PC-3 (cell line): ENCODE measurements at regions not wholly inside any gene's neighbourhood (a gene's known extent, or its start where the extent isn't known, plus 50 kb on each side); places are given as distances from the start of the nearest gene placed in this dataset.

Experiments used
- ATAC-seq: fragments of 200-7000 bp; cut with Tn5 transposase; 2 replicates; pipeline ENCODE4 v1.9.1; 2020; ENCODE audit warnings: mild to moderate bottlenecking, moderate library complexity
- BruUV-seq: library from RNA; stranded (reverse); fragments of 400-500 nt; replicated peaks from 2 replicates; lab custom pipeline; 2021; lab: Mats Ljungman, UMichigan
- CTCF ChIA-PET: fragments of 300-600 bp; sonication (Branson Sonifier 250); formaldehyde crosslinking; loops from one replicate; lab custom pipeline; 2022; ENCODE audit warnings: antibody characterized with exemption; lab: Charles Lee
- POLR2A ChIA-PET: fragments of 300-600 bp; sonication (Branson Sonifier 250); formaldehyde crosslinking; loops from one replicate; lab custom pipeline; 2022; ENCODE audit warnings: antibody characterized with exemption; ENCODE audit not compliant: unreplicated experiment; lab: Charles Lee
- DNase-seq: peaks from one replicate; pipeline ENCODE4 v3.0.0-alpha.2; 2015
- H2AFZ ChIP-seq: fragments of 300-600 bp; sonication (generic); 2 replicates; pipeline ENCODE4 v1.6.0; 2016; ENCODE audit warnings: antibody characterized with exemption, low read length
- H3F3A ChIP-seq: fragments of 300-600 bp; sonication (generic); one replicate; pipeline ENCODE4 v1.6.0; 2017; ENCODE audit warnings: antibody characterized with exemption, low read length, control low read depth, mild to moderate bottlenecking; ENCODE audit not compliant: unreplicated experiment
- H3K27ac ChIP-seq: fragments of 300-600 bp; sonication (generic); 2 replicates; pipeline ENCODE4 v1.5.1; 2016; ENCODE audit warnings: mild to moderate bottlenecking, low read length
- H3K27me3 ChIP-seq: fragments of 300-600 bp; sonication (generic); 2 replicates; pipeline ENCODE4 v1.6.1; 2016; ENCODE audit warnings: low read length, mixed read lengths
- H3K36me3 ChIP-seq: fragments of 300-600 bp; sonication (generic); 2 replicates; pipeline ENCODE4 v1.6.1; 2016; ENCODE audit warnings: low read depth, mixed run types, low read length, mixed read lengths
- H3K4me1 ChIP-seq: fragments of 300-600 bp; sonication (generic); 2 replicates; pipeline ENCODE4 v1.5.1; 2016; ENCODE audit warnings: low read length; ENCODE audit not compliant: insufficient read depth
- H3K4me2 ChIP-seq: fragments of 300-600 bp; sonication (generic); 2 replicates; pipeline ENCODE4 v1.6.0; 2016; ENCODE audit warnings: low read length
- H3K4me3 ChIP-seq: fragments of 300-600 bp; sonication (generic); 2 replicates; pipeline ENCODE4 v1.5.1; 2016; ENCODE audit warnings: mild to moderate bottlenecking, low read length, mixed read lengths
- H3K79me2 ChIP-seq: fragments of 300-600 bp; sonication (generic); 2 replicates; pipeline ENCODE4 v1.6.1; 2017; ENCODE audit warnings: low read length, mixed read lengths
- H3K9ac ChIP-seq: fragments of 300-600 bp; sonication (generic); 2 replicates; pipeline ENCODE4 v1.6.0; 2016; ENCODE audit warnings: mild to moderate bottlenecking, low read length
- H3K9me2 ChIP-seq: fragments of 300-600 bp; sonication (generic); replicated peaks from 2 replicates; pipeline ENCODE4 v1.6.1; 2016; ENCODE audit warnings: mixed run types, low read length, mixed read lengths
- H3K9me3 ChIP-seq: fragments of 300-600 bp; sonication (generic); 2 replicates; pipeline ENCODE4 v1.6.1; 2016; ENCODE audit warnings: low read length, mixed read lengths
- H4K20me1 ChIP-seq: fragments of 300-600 bp; sonication (generic); 2 replicates; pipeline ENCODE4 v1.6.1; 2016; ENCODE audit warnings: low read length, mixed read lengths
- CTCF ChIP-seq: fragments of 300-600 bp; sonication (generic); conservative IDR thresholded peaks from 2 replicates; pipeline ENCODE4 v1.5.1; 2017; ENCODE audit warnings: antibody characterized with exemption, low read depth, mild to moderate bottlenecking, low read length
- EZH2 ChIP-seq: fragments of 300-600 bp; sonication (generic); IDR thresholded peaks from one replicate; pipeline ENCODE4 v1.6.1; 2017; ENCODE audit warnings: antibody characterized with exemption, mild to moderate bottlenecking, low read length; ENCODE audit not compliant: unreplicated experiment
- EZH2phosphoT487 ChIP-seq: fragments of 300-600 bp; sonication (generic); IDR thresholded peaks from 2 replicates; pipeline ENCODE4 v1.6.1; 2018; ENCODE audit warnings: mild to moderate bottlenecking, antibody characterized with exemption, low read length, borderline replicate concordance
- intact Hi-C: fragments of 100-400 bp; cut with micrococcal nuclease; formaldehyde crosslinking; loops from 2 replicates; pipeline ENCODE4 v1.9.0; 2023

GRCh38 chr11:88414981-88415413, 77.5 kb upstream of the CTSC start:
- TF ChIP-seq EZH2 = no peak
- no peak for TF ChIP-seq CTCF
- no peak for TF ChIP-seq EZH2phosphoT487
- Histone ChIP-seq H3K4me2 (peak overlapping the region; percentile 31), H3K9ac (no peak overlapping the region), H3K36me3 (no peaks in the 10 kb centered on the region), H3K27ac (peak overlapping the region; percentile 61), H3K9me3 (no peaks in the 10 kb centered on the region), H2AFZ (peak overlapping the region; percentile 4; the same call in 1 of the 2 replicates), H3K4me1 (peaks cover 65% of the 10 kb centered on the region), H3K27me3 (no peaks in the 10 kb centered on the region), H3K9me2 (no peaks in the 10 kb centered on the region), H3K4me3 (no peak overlapping the region), H3K79me2 (no peaks in the 10 kb centered on the region), H3F3A (peaks cover 11% of the 10 kb centered on the region), H4K20me1 (no peaks in the 10 kb centered on the region)
- intact Hi-C loops = no loop called here
- DNase-seq (peak; percentile 76), ATAC-seq (peak; percentile 21)
- no TSS peak for BruUV-seq
- POLR2A ChIA-PET = interaction anchor here (0.6 kb wide), 1 partner anchor 255 kb away, joined by 3 read pairs; no protein-coding TSS in a partner anchor
- CTCF ChIA-PET = no interaction called here

- TF ChIP-seq EZH2 = no peak
- no peak for TF ChIP-seq EZH2phosphoT487
- TF ChIP-seq CTCF = no peak
- 0 out of 2 replicates have a peak overlapping the region, but pooled peaks have one; percentile 5 for H2AFZ ChIP-seq
- H3K4me2 ChIP-seq = peak overlapping the region; percentile 31
- DNase-seq = peak; percentile 65
- no peak overlapping the region for H3K4me3 ChIP-seq
- H3K27me3 ChIP-seq = no peaks in the 10 kb centered on the region
- peak overlapping the region; percentile 61 for H3K27ac ChIP-seq
- ChIA-PET POLR2A (no interaction called here), CTCF (no interaction called here)
- H3K9ac ChIP-seq = no peak overlapping the region
- H3K79me2 ChIP-seq = no peaks in the 10 kb centered on the region
- ATAC-seq = peak; percentile 16; the same call in 1 of the 2 replicates
- no peaks in the 10 kb centered on the region for H3K36me3 ChIP-seq
- no TSS peak for BruUV-seq
- H3K9me3 ChIP-seq = no peaks in the 10 kb centered on the region
- peaks cover 6% of the 10 kb centered on the region for H3F3A ChIP-seq
- H3K4me1 ChIP-seq = peaks cover 65% of the 10 kb centered on the region
- H3K9me2 ChIP-seq = no peaks in the 10 kb centered on the region
- intact Hi-C loops = no loop called here
- no peaks in the 10 kb centered on the region for H4K20me1 ChIP-seq
Observed at GRCh38 chr11:88414385-88414861, 76.9 kb upstream of the CTSC start.

- Histone ChIP-seq H3F3A (no peaks in the 10 kb centered on the region), H3K4me3 (peak overlapping the region; percentile 20; the same call in 1 of the 2 replicates), H3K79me2 (no peaks in the 10 kb centered on the region), H3K9me2 (no peaks in the 10 kb centered on the region), H4K20me1 (no peaks in the 10 kb centered on the region), H3K4me2 (peak overlapping the region; percentile 72), H3K27ac (peak overlapping the region; percentile 80), H2AFZ (0 out of 2 replicates have a peak overlapping the region, but pooled peaks have one; percentile 6), H3K36me3 (no peaks in the 10 kb centered on the region), H3K27me3 (no peaks in the 10 kb centered on the region), H3K4me1 (peaks cover 49% of the 10 kb centered on the region), H3K9me3 (no peaks in the 10 kb centered on the region), H3K9ac (peak overlapping the region; percentile 24)
- DNase-seq (peak; percentile 76), ATAC-seq (peak; percentile 74)
- intact Hi-C loops = no loop called here
- TF ChIP-seq EZH2 = no peak
- TF ChIP-seq EZH2phosphoT487 = no peak
- no peak for TF ChIP-seq CTCF
- POLR2A ChIA-PET = no interaction called here
- CTCF ChIA-PET = interaction anchor here (0.6 kb wide), 1 partner anchor 100 kb away, joined by 3 read pairs; no protein-coding TSS in a partner anchor
- BruUV-seq = no TSS peak
Observed at GRCh38 chr11:88411265-88411664, 73.7 kb upstream of the CTSC start.
